ENCODE measurements at regions not wholly inside any gene's neighbourhood (a gene's known extent, or its start where the extent isn't known, plus 50 kb on each side); places are given as distances from the start of the nearest gene placed in this dataset.

DNA sequence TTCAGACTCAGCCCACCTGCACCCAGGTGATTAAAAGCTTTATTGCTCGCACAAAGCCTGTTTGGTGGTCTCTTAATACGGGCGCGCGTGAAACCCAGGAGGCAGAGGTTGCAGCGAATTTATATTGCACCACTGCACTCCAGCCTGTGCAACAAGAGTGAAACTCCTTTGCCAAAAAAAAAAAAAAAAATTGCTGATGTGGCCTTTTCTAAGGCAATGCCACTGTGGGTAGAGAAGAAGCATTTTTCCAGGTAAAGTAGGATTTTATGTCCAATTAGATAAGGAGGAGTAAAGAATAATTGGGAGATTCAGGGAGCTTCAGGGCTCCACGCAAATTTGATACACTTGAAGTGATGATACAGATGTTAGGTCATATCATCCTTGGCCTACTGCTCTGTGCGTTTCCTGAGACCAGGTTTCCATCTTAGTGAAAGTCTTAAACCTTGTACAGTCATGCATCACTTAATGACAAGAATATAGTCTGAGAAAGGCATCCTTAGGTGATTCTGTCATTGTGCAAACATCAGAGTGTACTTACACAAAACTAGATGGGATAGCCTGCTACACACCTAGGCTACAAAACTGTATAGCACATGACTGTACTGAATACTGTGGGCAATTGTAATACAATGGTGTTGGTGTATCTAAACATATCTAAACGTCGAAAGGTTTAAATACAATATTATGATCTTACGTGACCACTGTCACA, 150.9 kb downstream of the SPRY2 start:
- TF ChIP-seq, protein P1, sequence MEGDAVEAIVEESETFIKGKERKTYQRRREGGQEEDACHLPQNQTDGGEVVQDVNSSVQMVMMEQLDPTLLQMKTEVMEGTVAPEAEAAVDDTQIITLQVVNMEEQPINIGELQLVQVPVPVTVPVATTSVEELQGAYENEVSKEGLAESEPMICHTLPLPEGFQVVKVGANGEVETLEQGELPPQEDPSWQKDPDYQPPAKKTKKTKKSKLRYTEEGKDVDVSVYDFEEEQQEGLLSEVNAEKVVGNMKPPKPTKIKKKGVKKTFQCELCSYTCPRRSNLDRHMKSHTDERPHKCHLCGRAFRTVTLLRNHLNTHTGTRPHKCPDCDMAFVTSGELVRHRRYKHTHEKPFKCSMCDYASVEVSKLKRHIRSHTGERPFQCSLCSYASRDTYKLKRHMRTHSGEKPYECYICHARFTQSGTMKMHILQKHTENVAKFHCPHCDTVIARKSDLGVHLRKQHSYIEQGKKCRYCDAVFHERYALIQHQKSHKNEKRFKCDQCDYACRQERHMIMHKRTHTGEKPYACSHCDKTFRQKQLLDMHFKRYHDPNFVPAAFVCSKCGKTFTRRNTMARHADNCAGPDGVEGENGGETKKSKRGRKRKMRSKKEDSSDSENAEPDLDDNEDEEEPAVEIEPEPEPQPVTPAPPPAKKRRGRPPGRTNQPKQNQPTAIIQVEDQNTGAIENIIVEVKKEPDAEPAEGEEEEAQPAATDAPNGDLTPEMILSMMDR (conservative IDR thresholded peaks at IDR 0.05; ENCODE audit: low read depth, low read length), result no peak
- no peak for TF ChIP-seq RCOR1 (IDR thresholded peaks at IDR 0.05; ENCODE audit: insufficient replicate concordance, low read length)
- no peak for TF ChIP-seq POLR2A (IDR thresholded peaks at IDR 0.05; ENCODE audit: low read depth, low read length)
- no peak for TF ChIP-seq RAD21 (IDR thresholded peaks at IDR 0.05; ENCODE audit: low read length)
- no peak for TF ChIP-seq RFX5 (IDR thresholded peaks at IDR 0.05; ENCODE audit: low read depth, low read length)
- TF ChIP-seq BHLHE40 (IDR thresholded peaks at IDR 0.05; ENCODE audit: low read depth, low read length), result no peak
- TF ChIP-seq CHD1 (IDR thresholded peaks at IDR 0.05; ENCODE audit: low read depth, low read length), result no peak
- TF ChIP-seq NFE2L2 (IDR thresholded peaks at IDR 0.05; ENCODE audit: low read depth, low read length), result no peak
- no peak for TF ChIP-seq MAZ (IDR thresholded peaks at IDR 0.05; ENCODE audit: borderline replicate concordance, low read depth, low read length)
- TF ChIP-seq MAFK (IDR thresholded peaks at IDR 0.05; ENCODE audit: low read depth, low read length), result peak; percentile 83
- TF ChIP-seq SMC3 (IDR thresholded peaks at IDR 0.05; ENCODE audit: low read depth, low read length), result no peak
- no peak for TF ChIP-seq CEBPB (IDR thresholded peaks at IDR 0.05; ENCODE audit: low read depth, low read length)
- no peak for TF ChIP-seq MXI1 (IDR thresholded peaks at IDR 0.05; ENCODE audit: borderline replicate concordance, low read depth, low read length)

Data from IMR-90 (cell line).